ENCODE measurements at regions not wholly inside any gene's neighbourhood (a gene's known extent, or its start where the extent isn't known, plus 50 kb on each side); places are given as distances from the start of the nearest gene placed in this dataset.

GRCh38 chr20:50311308-50312001, 120.8 kb downstream of the CEBPB start:
- in situ Hi-C loops (cut with MboI; ENCODE audit: low sequenced_read_pairs): no loop called here

DNA sequence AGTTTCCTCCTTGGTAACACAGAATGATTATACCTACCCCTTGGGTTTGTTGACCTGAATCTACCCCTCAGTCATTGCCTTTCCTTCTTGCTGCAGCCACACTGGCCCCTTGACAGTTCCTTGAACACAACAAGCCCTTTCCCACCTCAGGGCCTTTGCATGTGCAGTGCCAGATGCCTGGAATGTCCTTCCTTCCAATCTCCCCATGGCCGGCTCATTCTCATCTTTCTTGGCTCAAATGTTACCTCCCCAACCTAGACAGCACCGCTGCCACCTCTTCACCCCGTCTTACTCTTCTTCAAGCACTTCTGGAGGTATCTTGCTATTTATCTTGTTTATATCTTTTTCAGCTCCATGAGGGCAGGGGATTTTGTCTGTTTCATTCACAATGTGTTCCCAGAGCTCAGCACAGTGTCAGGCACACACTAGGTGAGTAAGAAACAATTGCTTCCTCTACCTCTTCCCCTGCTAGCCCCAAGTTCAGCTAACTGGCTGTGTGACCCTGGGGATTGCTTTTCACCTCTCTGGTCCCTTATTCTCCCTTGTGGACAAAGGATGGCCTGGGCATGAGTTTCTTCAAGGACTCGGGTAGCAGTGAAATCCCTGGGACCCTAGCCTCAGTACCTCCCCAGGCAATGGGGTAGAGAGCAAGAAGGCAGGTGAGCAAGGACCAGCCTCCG, 121.5 kb downstream of the CEBPB start:
- in situ Hi-C loops (cut with MboI; ENCODE audit: low sequenced_read_pairs): no loop called here

DNA sequence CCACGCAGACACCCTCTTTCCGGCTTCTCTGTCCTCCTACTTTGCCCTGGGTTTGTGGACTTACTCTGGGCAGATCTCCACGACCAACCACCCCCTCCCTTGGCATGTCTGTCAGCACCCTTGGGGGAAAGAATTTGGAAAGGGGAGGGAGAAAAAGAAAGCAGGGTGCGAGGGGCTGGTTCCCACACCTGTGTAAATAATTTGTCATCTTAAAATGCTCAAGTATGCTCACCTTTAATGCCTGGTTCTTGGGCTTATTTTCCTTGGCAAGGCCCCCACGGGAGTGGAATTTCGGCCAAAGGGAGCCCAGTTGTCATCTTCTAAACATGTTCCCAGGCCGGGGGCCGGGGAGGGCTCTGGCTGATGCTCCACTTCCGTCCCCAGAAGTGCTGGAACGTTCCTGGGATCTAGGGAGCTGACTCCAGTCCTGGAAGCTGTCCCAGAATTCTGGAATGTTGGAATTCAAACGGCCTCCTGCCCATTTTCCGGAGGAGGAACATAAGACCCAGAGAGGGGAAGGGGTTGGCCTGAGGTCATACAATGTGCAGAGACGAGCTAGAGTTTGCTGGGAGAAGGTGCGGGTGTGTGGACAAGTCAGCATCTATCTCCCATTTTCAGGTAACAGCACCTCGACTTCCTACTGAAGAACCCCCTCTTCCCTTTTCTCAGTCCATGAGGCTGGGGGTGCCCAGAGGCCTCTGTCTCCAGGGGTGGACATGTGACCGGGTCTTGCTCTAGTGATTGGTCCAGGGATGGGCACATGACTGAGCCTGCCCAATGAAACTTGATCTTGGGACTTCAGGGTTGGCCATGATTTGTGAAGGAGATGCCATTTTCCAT, 122.3 kb downstream of the CEBPB start:
- in situ Hi-C loops (cut with MboI; ENCODE audit: low sequenced_read_pairs): no loop called here

- in situ Hi-C loops (cut with MboI; ENCODE audit: low sequenced_read_pairs): no loop called here
Measured at GRCh38 chr20:50313522-50313820, 122.8 kb downstream of the CEBPB start.

- in situ Hi-C loops (cut with MboI; ENCODE audit: low sequenced_read_pairs): no loop called here
Measured at GRCh38 chr20:50313827-50314677, 123.4 kb downstream of the CEBPB start.

GRCh38 chr20:50314678-50315335, 124.2 kb downstream of the CEBPB start:
- in situ Hi-C loops (cut with MboI; ENCODE audit: low sequenced_read_pairs): no loop called here

- in situ Hi-C loops (cut with MboI; ENCODE audit: low sequenced_read_pairs): no loop called here
Measured at GRCh38 chr20:50315586-50316551, 125.2 kb downstream of the CEBPB start.

DNA sequence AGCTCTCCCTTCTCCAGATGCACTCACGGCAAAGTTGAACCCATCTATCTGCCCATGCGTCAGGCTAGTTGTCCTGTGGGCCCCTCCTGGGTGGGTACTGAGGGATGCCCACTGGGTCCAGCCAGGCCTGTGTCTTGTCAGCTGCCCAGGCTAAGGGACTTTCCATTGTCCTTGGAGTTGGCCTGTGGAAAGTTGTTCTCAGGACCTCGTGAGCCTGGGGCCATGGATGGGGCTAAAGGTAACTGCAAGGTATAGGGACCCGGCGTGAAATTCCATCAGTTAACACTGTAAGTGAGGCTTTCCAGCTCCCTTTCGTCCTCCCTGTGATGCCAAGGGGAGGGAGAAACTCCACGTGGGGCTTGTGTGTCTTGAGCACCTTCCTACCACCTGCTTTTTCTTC, 126.5 kb downstream of the CEBPB start:
- in situ Hi-C loops (cut with MboI; ENCODE audit: low sequenced_read_pairs): no loop called here

- in situ Hi-C loops (cut with MboI; ENCODE audit: low sequenced_read_pairs): no loop called here
Measured at GRCh38 chr20:50317609-50318008, 127.0 kb downstream of the CEBPB start.

DNA sequence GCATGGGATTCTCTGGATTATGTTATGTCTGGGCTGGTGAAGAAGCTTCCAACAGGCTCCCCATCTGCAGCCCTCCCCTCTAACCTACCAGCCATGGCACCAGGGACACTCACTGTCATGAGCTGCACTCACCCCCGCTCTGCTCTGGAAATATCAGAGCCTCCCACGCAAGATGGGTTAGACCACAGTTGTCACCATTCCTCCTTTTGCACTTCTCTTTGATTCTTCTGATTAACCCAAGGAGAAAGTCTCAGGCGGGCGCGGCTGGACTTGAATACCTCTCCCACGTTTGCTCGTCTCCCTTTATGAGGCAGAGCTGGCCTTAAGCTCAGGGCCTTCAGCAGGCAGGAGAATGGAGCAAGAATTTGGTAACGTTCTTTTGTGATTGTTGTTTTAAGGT, 128.1 kb downstream of the CEBPB start:
- in situ Hi-C loops (cut with MboI; ENCODE audit: low sequenced_read_pairs): no loop called here

GRCh38 chr20:50320005-50320900, 129.6 kb downstream of the CEBPB start:
- in situ Hi-C loops (cut with MboI; ENCODE audit: low sequenced_read_pairs): no loop called here

- in situ Hi-C loops (cut with MboI; ENCODE audit: low sequenced_read_pairs): no loop called here
Measured at GRCh38 chr20:50320901-50321796, 130.5 kb downstream of the CEBPB start.

DNA sequence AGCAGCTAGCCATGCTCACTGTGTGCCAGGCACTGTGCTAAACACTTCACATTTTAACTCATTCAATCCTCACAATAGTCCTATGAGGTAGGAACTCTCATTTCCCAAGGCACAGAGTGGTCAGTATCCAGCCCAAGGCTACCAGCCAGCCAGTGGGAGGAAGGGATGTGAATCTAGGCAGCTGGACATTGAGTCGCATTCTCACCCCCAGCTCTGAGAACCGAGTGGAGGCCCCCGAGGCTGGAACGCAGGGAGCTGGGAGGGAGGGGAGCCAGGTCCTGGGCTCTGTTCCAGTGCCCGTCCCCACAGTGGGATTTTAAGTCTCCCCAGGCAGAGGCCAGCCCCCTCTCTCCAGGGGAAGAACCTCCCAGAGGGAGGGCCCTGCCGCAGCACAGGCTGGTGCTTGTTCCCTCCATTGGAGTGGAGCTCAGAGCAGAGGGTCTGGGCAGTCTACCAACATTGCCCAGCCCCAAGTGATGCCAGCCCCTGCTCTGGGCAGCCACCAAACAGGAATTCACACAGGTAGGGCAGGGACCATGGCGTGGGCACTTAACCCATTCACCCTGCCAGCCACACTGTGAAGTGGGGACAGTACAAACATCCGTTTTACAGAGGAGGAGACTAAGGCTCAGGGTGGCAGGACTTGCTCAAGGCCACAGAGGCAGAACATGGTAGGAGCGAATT, 131.3 kb downstream of the CEBPB start:
- in situ Hi-C loops (cut with MboI; ENCODE audit: low sequenced_read_pairs): no loop called here

DNA sequence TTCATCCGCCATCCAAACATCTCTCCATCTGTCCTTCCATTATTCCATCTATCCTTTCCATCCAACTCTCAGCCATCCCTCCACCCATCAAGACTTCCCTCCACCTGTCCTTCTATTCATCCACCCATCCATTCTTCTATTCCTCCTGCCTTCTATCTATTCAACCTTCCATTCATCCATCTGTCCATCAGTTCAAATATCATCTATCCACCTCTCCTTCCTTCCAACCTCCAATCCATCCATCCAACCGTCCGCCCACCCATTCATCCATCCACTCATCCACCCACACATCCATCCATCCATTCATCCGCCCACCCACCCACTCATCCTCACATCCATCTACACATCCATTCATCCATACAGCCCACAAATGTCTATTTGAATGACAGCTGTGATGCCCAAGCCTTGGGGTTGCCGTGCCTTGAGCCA, 132.1 kb downstream of the CEBPB start:
- in situ Hi-C loops (cut with MboI; ENCODE audit: low sequenced_read_pairs): no loop called here

- in situ Hi-C loops (cut with MboI; ENCODE audit: low sequenced_read_pairs): no loop called here
Measured at GRCh38 chr20:50323209-50323608, 132.6 kb downstream of the CEBPB start.

Data from HL-60/S4 treated with phorbol 12-myristate 13-acetate at 8.2 ng/mL for 4 days and 3 days (cell line).